ENCODE measurements at regions not wholly inside any gene's neighbourhood (a gene's known extent, or its start where the extent isn't known, plus 50 kb on each side); places are given as distances from the start of the nearest gene placed in this dataset.
A peak's percentile ranks its signal among the peaks of the same experiment; 100 is the strongest.
"Not testable (repeated sequence)": the region's sequence is repeated elsewhere in the genome, so short reads cannot be mapped to it uniquely, and the experiment has no call there.

DNA sequence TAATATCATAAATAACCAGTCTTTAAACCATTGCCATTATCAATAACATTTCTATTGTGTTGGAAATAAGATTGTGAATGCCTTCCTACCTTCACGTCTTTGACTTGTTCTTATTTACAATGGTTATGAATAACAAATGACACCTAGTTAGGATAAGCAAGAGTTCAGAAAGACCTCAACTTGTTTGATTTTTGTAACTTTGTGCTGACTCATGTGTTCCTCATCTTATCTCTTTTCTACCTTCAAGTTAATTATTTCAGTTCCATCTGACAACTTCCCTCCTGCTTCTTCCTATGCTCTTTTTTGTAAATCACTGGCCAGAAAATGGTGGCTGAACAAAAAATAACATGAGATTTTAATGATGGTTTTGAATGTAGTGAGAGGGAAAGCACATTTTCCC is 538.5 kb upstream of the TUSC1 start:
- H3K27me3 Mint-ChIP-seq = no peaks in the 10 kb centered on the region
- peaks cover 12% of the 10 kb centered on the region for H3K9me3 Mint-ChIP-seq
- Histone ChIP-seq H3K9me3 (ENCODE audit: control insufficient read depth in 1 of 2, insufficient read depth in 1 of 2, low read length in 2 of 2) (peaks cover 7 to 26% of the 10 kb centered on the region in 2 experiments), H3K27ac (ENCODE audit: low read depth in 1 of 2, low read length in 2 of 2) (no peak overlapping the region), H3K27me3 (ENCODE audit: control insufficient read depth in 1 of 2, insufficient read depth in 2 of 2, low read length in 2 of 2) (no peaks in the 10 kb centered on the region), H3K4me1 (ENCODE audit: insufficient read depth, low read length) (no peaks in the 10 kb centered on the region), H3K4me3 (ENCODE audit: low read length) (no peak overlapping the region), H3K36me3 (ENCODE audit: insufficient read depth, low read length) (no peaks in the 10 kb centered on the region)
- H3K27ac Mint-ChIP-seq = no peak overlapping the region
- intact Hi-C loops (cut with DNase I, micrococcal nuclease) = no loop called here
- ChIA-PET POLR2A (no interaction called here), CTCF (no interaction called here)
- DNase-seq (no peak), ATAC-seq (ENCODE audit: poor library complexity) (no peak)
- H3K36me3 Mint-ChIP-seq (ENCODE audit: low read depth) = no peaks in the 10 kb centered on the region
- no peak overlapping the region for H3K4me3 Mint-ChIP-seq
- TF ChIP-seq, protein P1, sequence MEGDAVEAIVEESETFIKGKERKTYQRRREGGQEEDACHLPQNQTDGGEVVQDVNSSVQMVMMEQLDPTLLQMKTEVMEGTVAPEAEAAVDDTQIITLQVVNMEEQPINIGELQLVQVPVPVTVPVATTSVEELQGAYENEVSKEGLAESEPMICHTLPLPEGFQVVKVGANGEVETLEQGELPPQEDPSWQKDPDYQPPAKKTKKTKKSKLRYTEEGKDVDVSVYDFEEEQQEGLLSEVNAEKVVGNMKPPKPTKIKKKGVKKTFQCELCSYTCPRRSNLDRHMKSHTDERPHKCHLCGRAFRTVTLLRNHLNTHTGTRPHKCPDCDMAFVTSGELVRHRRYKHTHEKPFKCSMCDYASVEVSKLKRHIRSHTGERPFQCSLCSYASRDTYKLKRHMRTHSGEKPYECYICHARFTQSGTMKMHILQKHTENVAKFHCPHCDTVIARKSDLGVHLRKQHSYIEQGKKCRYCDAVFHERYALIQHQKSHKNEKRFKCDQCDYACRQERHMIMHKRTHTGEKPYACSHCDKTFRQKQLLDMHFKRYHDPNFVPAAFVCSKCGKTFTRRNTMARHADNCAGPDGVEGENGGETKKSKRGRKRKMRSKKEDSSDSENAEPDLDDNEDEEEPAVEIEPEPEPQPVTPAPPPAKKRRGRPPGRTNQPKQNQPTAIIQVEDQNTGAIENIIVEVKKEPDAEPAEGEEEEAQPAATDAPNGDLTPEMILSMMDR (IDR thresholded peaks at IDR 0.05) = no peak
- H3K4me1 Mint-ChIP-seq (ENCODE audit: low read depth) = no peaks in the 10 kb centered on the region

GRCh38 chr9:26214713-26215444 is 536.6 kb upstream of the TUSC1 start:
- intact Hi-C loops (cut with DNase I, micrococcal nuclease) = not testable (repeated sequence)

GRCh38 chr9:26210338-26210851 is 532.2 kb upstream of the TUSC1 start:
- no peak overlapping the region for H3K27ac Mint-ChIP-seq
- no peaks in the 10 kb centered on the region for H3K36me3 Mint-ChIP-seq (ENCODE audit: low read depth)
- POLR2A ChIA-PET = no interaction called here

More at GRCh38 chr9:26214713-26215444, 536.6 kb upstream of the TUSC1 start:
- H3K27ac Mint-ChIP-seq; H3K4me3 Mint-ChIP-seq; POLR2A ChIA-PET; H3K36me3 Mint-ChIP-seq (ENCODE audit: low read depth); H3K36me3 ChIP-seq (ENCODE audit: insufficient read depth, low read length); CTCF ChIA-PET; ATAC-seq (ENCODE audit: poor library complexity); H3K4me1 Mint-ChIP-seq (ENCODE audit: low read depth); H3K4me3 ChIP-seq (ENCODE audit: low read length); H3K27ac ChIP-seq (ENCODE audit: low read depth in 1 of 2, low read length in 2 of 2); H3K4me1 ChIP-seq (ENCODE audit: insufficient read depth, low read length); H3K27me3 Mint-ChIP-seq; H3K27me3 ChIP-seq (ENCODE audit: control insufficient read depth in 1 of 2, insufficient read depth in 2 of 2, low read length in 2 of 2): not testable (repeated sequence)
- peaks cover 15% of the 10 kb centered on the region for H3K9me3 Mint-ChIP-seq
- peaks cover 7 to 26% of the 10 kb centered on the region in 2 experiments for H3K9me3 ChIP-seq (ENCODE audit: control insufficient read depth in 1 of 2, insufficient read depth in 1 of 2, low read length in 2 of 2)
- peak in 1 of 14 experiments; percentile 6 for DNase-seq

More at GRCh38 chr9:26210338-26210851, 532.2 kb upstream of the TUSC1 start:
- Histone ChIP-seq H3K4me3 (ENCODE audit: low read length) (no peak overlapping the region), H3K9me3 (ENCODE audit: control insufficient read depth in 1 of 2, insufficient read depth in 1 of 2, low read length in 2 of 2) (peaks cover 7 to 16% of the 10 kb centered on the region in 2 experiments), H3K27me3 (ENCODE audit: control insufficient read depth in 1 of 2, insufficient read depth in 2 of 2, low read length in 2 of 2) (no peaks in the 10 kb centered on the region), H3K36me3 (ENCODE audit: insufficient read depth, low read length) (no peaks in the 10 kb centered on the region), H3K27ac (ENCODE audit: low read depth in 1 of 2, low read length in 2 of 2) (no peak overlapping the region), H3K4me1 (ENCODE audit: insufficient read depth, low read length) (no peaks in the 10 kb centered on the region)
- Mint-ChIP-seq H3K4me3 (no peak overlapping the region), H3K9me3 (peaks cover 17% of the 10 kb centered on the region), H3K4me1 (ENCODE audit: low read depth) (no peaks in the 10 kb centered on the region), H3K27me3 (no peaks in the 10 kb centered on the region)
- intact Hi-C loops (cut with DNase I, micrococcal nuclease) = no loop called here
- CTCF ChIA-PET = no interaction called here
- DNase-seq (no peak), ATAC-seq (ENCODE audit: poor library complexity) (no peak)
- TF ChIP-seq, protein P1 (IDR thresholded peaks at IDR 0.05) = no peak

All from CD4-positive, alpha-beta T cell (primary cell).